ENCODE measurements at regions not wholly inside any gene's neighbourhood (a gene's known extent, or its start where the extent isn't known, plus 50 kb on each side); places are given as distances from the start of the nearest gene placed in this dataset.

- H3K4me3 ChIP-seq (replicated peaks in 1 of 2; ENCODE audit: low read depth in 2 of 2, low read length in 2 of 2): no peak overlapping the region
- TF ChIP-seq CTCF (IDR thresholded peaks at IDR 0.05; ENCODE audit: low read depth, low read length): no peak
- no peak for DNase-seq (ENCODE audit: low read depth in 2 of 2)
Observed at GRCh38 chr13:105982219-105982930, 553.1 kb downstream of the EFNB2 start.

GRCh38 chr13:105979131-105980011 lies 556.1 kb downstream of the EFNB2 start:
- DNase-seq (ENCODE audit: low read depth in 2 of 2): peak; percentile 17 to 22
- H3K4me3 ChIP-seq (replicated peaks in 1 of 2; ENCODE audit: low read depth in 2 of 2, low read length in 2 of 2): no peak overlapping the region

GRCh38 chr13:105974380-105974779 lies 561.1 kb downstream of the EFNB2 start:
- no peak for TF ChIP-seq CTCF (IDR thresholded peaks at IDR 0.05; ENCODE audit: low read depth, low read length)
- H3K4me3 ChIP-seq (replicated peaks in 1 of 2; ENCODE audit: low read depth in 2 of 2, low read length in 2 of 2): no peak overlapping the region
- DNase-seq (ENCODE audit: low read depth in 2 of 2): no peak

More at GRCh38 chr13:105979131-105980011, 556.1 kb downstream of the EFNB2 start:
- TF ChIP-seq CTCF (IDR thresholded peaks at IDR 0.05; ENCODE audit: low read depth, low read length): no peak

- no peak for TF ChIP-seq CTCF (IDR thresholded peaks at IDR 0.05; ENCODE audit: low read depth, low read length)
- no peak overlapping the region for H3K4me3 ChIP-seq (replicated peaks in 1 of 2; ENCODE audit: low read depth in 2 of 2, low read length in 2 of 2)
- DNase-seq (ENCODE audit: low read depth in 2 of 2): no peak
Observed at GRCh38 chr13:105972811-105973590, 562.5 kb downstream of the EFNB2 start.

- no peak overlapping the region for H3K4me3 ChIP-seq (replicated peaks in 1 of 2; ENCODE audit: low read depth in 2 of 2, low read length in 2 of 2)
- TF ChIP-seq CTCF (IDR thresholded peaks at IDR 0.05; ENCODE audit: low read depth, low read length): no peak
- no peak for DNase-seq (ENCODE audit: low read depth in 2 of 2)
Observed at GRCh38 chr13:105972306-105972721, 563.1 kb downstream of the EFNB2 start.

- TF ChIP-seq CTCF (IDR thresholded peaks at IDR 0.05; ENCODE audit: low read depth, low read length): no peak
- DNase-seq (ENCODE audit: low read depth in 2 of 2): no peak
- no peak overlapping the region for H3K4me3 ChIP-seq (replicated peaks in 1 of 2; ENCODE audit: low read depth in 2 of 2, low read length in 2 of 2)
Observed at GRCh38 chr13:105971738-105972137, 563.7 kb downstream of the EFNB2 start.
